ENCODE measurements at regions not wholly inside any gene's neighbourhood (a gene's known extent, or its start where the extent isn't known, plus 50 kb on each side); places are given as distances from the start of the nearest gene placed in this dataset.

DNA sequence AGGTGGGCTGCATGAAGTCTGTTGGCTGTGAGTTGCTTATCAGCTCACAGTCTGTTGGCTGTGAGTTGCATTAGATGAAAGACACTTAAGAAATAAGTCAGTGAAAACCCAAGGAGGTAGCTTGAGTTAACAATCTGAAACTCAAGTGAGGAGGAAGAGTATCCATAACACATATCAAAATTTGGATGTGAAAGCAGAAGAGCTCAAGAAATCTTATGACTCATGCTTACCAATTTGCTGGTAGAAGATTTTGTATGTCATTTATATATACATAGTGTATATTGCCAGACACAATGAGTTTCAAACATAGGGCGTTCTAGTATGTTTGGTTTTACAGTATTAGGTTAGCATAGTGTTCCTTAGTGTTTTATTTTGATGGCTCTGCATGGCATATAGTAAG is 107.4 kb downstream of the DDIT4L start:
- TF ChIP-seq, protein P1, sequence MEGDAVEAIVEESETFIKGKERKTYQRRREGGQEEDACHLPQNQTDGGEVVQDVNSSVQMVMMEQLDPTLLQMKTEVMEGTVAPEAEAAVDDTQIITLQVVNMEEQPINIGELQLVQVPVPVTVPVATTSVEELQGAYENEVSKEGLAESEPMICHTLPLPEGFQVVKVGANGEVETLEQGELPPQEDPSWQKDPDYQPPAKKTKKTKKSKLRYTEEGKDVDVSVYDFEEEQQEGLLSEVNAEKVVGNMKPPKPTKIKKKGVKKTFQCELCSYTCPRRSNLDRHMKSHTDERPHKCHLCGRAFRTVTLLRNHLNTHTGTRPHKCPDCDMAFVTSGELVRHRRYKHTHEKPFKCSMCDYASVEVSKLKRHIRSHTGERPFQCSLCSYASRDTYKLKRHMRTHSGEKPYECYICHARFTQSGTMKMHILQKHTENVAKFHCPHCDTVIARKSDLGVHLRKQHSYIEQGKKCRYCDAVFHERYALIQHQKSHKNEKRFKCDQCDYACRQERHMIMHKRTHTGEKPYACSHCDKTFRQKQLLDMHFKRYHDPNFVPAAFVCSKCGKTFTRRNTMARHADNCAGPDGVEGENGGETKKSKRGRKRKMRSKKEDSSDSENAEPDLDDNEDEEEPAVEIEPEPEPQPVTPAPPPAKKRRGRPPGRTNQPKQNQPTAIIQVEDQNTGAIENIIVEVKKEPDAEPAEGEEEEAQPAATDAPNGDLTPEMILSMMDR (IDR thresholded peaks at IDR 0.05; ENCODE audit: low read length) = no peak
- no peak for TF ChIP-seq EZH2phosphoT487 (IDR thresholded peaks at IDR 0.05; ENCODE audit: low read length)
